HG02970 (cell line): ENCODE measurements at regions not wholly inside any gene's neighbourhood (a gene's known extent, or its start where the extent isn't known, plus 50 kb on each side); places are given as distances from the start of the nearest gene placed in this dataset.

ENCODE experiments used
- ATAC-seq: cut with Tn5 transposase; IDR thresholded peaks from one replicate; pipeline ENCODE4 v1.9.1; 2021; ENCODE audit warnings: mild to moderate bottlenecking, moderate library complexity, moderate number of reproducible peaks; ENCODE audit not compliant: unreplicated experiment, low FRiP score

GRCh38 chr5:40017918-40018317 lies 593.1 kb upstream of the DAB2 start:
- ATAC-seq, result no peak

- ATAC-seq, result no peak
Observed at GRCh38 chr5:40017135-40017534, 592.4 kb upstream of the DAB2 start.

GRCh38 chr5:40010436-40010835 lies 585.7 kb upstream of the DAB2 start:
- ATAC-seq, result no peak

- ATAC-seq, result no peak
Observed at GRCh38 chr5:40006260-40006659, 581.5 kb upstream of the DAB2 start.

- ATAC-seq, result no peak
Observed at GRCh38 chr5:40001796-40002195, 577.0 kb upstream of the DAB2 start.

- no peak for ATAC-seq
Observed at GRCh38 chr5:39998518-39998917, 573.7 kb upstream of the DAB2 start.

- ATAC-seq, result no peak
Observed at GRCh38 chr5:39995990-39996389, 571.2 kb upstream of the DAB2 start.

GRCh38 chr5:39992617-39993202 lies 567.9 kb upstream of the DAB2 start:
- ATAC-seq, result no peak

GRCh38 chr5:39986614-39987013 lies 561.8 kb upstream of the DAB2 start:
- ATAC-seq, result no peak

GRCh38 chr5:39980056-39980455 lies 555.3 kb upstream of the DAB2 start:
- no peak for ATAC-seq

GRCh38 chr5:39977066-39977655 lies 552.4 kb upstream of the DAB2 start:
- ATAC-seq, result no peak

- no peak for ATAC-seq
Observed at GRCh38 chr5:39970117-39970798, 545.5 kb upstream of the DAB2 start.

GRCh38 chr5:39968381-39968780 lies 543.6 kb upstream of the DAB2 start:
- no peak for ATAC-seq

- ATAC-seq, result no peak
Observed at GRCh38 chr5:39955156-39955555, 530.4 kb upstream of the DAB2 start.

- ATAC-seq, result no peak
Observed at GRCh38 chr5:39951070-39951469, 526.3 kb upstream of the DAB2 start.

- ATAC-seq, result peak; percentile 75
Observed at GRCh38 chr5:39948867-39949468, 524.2 kb upstream of the DAB2 start.

- ATAC-seq, result no peak
Observed at GRCh38 chr5:39948341-39948740, 523.6 kb upstream of the DAB2 start.

- no peak for ATAC-seq
Observed at GRCh38 chr5:39947657-39948056, 522.9 kb upstream of the DAB2 start.

- ATAC-seq, result no peak
Observed at GRCh38 chr5:39946356-39947045, 521.7 kb upstream of the DAB2 start.

- no peak for ATAC-seq
Observed at GRCh38 chr5:39945870-39946269, 521.1 kb upstream of the DAB2 start.

GRCh38 chr5:39943811-39944210 lies 519.0 kb upstream of the DAB2 start:
- no peak for ATAC-seq
